Kidney epithelial cell (primary cell): ENCODE measurements at regions not wholly inside any gene's neighbourhood (a gene's known extent, or its start where the extent isn't known, plus 50 kb on each side); places are given as distances from the start of the nearest gene placed in this dataset.

Experiments
- DNase-seq: peaks from one replicate; pipeline ENCODE4 v3.0.0-alpha.2; 2010; ENCODE audit warnings: low read depth
- H3K27me3 ChIP-seq: 2 replicates; pipeline ENCODE4 v1.6.0; 2011; ENCODE audit warnings: low read length; ENCODE audit not compliant: control insufficient read depth, insufficient read depth
- H3K36me3 ChIP-seq: 2 replicates; pipeline ENCODE4 v1.5.1; 2011; ENCODE audit warnings: low read length; ENCODE audit not compliant: control insufficient read depth, insufficient read depth
- H3K4me3 ChIP-seq: 2 replicates; pipeline ENCODE4 v1.5.1; 2011; ENCODE audit warnings: low read depth, mild to moderate bottlenecking, control low read depth, low read length
- CTCF ChIP-seq: IDR thresholded peaks from 2 replicates; pipeline ENCODE4 v1.5.1; 2011; ENCODE audit warnings: mild to moderate bottlenecking, moderate library complexity, low read length, control low read depth, inconsistent platforms; ENCODE audit not compliant: insufficient read depth, poor library complexity, severe bottlenecking

DNA sequence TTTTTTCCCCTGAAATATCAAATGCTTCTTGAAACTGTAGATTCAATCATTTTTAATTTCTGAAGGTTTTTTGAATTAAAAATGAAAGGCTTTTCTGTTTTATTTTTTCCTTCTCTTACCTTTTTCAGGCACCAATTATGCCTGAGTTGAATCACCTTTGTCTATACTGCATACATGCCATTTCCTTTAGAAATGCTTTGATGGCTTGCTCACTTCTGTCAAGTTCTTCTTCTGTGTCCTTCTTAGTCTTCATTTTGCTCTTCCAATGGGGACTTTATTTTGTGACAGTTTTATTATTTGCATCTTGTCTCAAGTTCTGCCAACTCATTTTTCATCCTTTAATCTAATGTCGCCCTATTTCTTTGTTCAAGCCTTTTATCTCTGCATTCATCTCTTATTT is 121.9 kb upstream of the PRL start:
- Histone ChIP-seq H3K27me3 (no peaks in the 10 kb centered on the region), H3K36me3 (no peaks in the 10 kb centered on the region), H3K4me3 (no peak overlapping the region)
- TF ChIP-seq CTCF = no peak
- no peak for DNase-seq

- no peak for DNase-seq
- TF ChIP-seq CTCF = no peak
- no peaks in the 10 kb centered on the region for H3K27me3 ChIP-seq
- H3K36me3 ChIP-seq = no peaks in the 10 kb centered on the region
- H3K4me3 ChIP-seq = no peak overlapping the region
Measured at GRCh38 chr6:22421198-22421597, 124.4 kb upstream of the PRL start.

DNA sequence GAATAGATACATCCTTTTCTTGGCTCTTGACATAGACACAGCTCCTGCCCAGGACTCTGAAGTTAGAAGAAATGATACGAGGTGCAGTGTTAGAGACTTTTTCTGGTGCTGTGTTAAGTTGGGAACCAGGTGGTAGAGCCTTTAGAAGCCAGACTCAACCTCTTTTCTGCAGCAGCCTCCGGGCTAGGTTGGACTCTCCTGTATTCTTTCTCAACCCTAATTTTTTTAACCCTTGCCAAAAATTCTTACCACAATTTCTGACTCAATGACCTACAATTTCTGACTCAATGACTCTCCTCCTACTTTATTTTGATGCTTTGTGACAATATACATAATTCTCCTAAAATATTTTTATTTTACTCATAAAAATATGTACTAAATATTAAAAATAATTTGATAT is 127.4 kb upstream of the PRL start:
- no peak overlapping the region for H3K4me3 ChIP-seq
- H3K36me3 ChIP-seq = no peaks in the 10 kb centered on the region
- DNase-seq = no peak
- H3K27me3 ChIP-seq = no peaks in the 10 kb centered on the region
- TF ChIP-seq CTCF = no peak

DNA sequence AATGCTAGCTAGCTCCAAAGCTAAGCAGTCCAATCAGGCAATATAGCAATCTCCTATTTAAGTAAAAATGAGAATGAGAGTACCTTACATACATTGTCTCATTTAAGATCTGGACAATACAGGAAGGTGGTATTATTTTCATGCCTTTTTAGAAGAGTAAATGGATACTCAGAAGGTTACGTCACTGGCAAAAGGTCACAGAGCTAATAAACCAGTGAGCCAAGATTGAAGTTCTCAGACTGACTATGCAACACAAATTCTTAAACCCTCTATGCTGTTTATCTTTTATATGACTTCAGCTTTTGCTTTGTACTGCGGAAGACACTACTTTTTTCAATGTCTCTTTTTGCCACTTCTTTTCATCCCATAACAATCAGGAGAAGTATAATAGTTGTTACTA is 135.2 kb upstream of the PRL start:
- no peak for DNase-seq
- TF ChIP-seq CTCF = no peak
- Histone ChIP-seq H3K36me3 (no peaks in the 10 kb centered on the region), H3K4me3 (no peak overlapping the region), H3K27me3 (no peaks in the 10 kb centered on the region)

DNA sequence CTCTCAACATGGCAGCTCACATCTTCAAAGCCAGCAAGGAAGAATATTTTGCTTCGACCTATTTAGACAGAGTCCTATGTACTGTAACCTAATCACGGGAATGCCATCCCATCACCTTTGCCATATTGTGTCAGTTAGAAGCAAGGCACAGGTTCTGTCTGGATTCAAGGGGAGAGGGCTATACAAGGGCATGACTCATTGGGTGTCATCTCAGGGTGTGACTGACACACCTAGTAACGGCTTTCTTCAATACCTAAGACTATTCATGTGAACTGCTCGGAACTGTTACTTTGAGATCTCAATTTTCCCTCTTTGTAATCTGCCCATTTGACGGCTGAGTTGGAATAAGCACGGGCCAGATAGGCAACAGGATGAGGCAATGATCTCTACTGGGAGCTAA is 135.6 kb upstream of the HDGFL1 start:
- TF ChIP-seq CTCF = no peak
- DNase-seq = no peak
- Histone ChIP-seq H3K4me3 (no peak overlapping the region), H3K27me3 (no peaks in the 10 kb centered on the region), H3K36me3 (no peaks in the 10 kb centered on the region)

DNA sequence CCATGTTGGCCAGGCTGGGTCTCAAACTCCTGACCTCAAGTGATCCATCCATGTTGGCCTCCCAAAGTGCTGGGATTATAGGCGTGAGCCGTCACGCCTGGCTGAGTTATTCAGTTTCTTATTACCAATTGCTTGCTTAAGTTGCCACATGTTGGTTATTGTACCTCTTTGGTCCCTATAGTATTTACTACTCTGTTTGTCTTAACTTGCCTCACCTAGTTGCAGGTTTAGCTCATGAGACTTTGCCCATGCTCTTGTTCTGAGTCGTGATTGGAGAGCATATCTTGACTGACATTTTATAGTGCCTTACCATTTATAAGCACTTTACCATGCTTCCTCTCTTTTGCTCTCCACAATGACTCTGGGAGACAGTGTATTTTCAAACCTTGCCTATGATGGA is 134.2 kb upstream of the HDGFL1 start:
- no peak overlapping the region for H3K4me3 ChIP-seq
- no peaks in the 10 kb centered on the region for H3K36me3 ChIP-seq
- TF ChIP-seq CTCF = no peak
- H3K27me3 ChIP-seq = no peaks in the 10 kb centered on the region
- DNase-seq = no peak
